Ureter (tissue), 1 donor: ENCODE measurements at regions not wholly inside any gene's neighbourhood (a gene's known extent, or its start where the extent isn't known, plus 50 kb on each side); places are given as distances from the start of the nearest gene placed in this dataset.
A peak's percentile ranks its signal among the peaks of the same experiment; 100 is the strongest.
"Not testable (repeated sequence)": the region's sequence is repeated elsewhere in the genome, so short reads cannot be mapped to it uniquely, and the experiment has no call there.

Source experiments
- DNase-seq: peaks from one replicate; pipeline ENCODE4 v3.0.0-alpha.2; 2020; ENCODE audit warnings: low spot score
- donor health status: DM: yes; HTN: yes; CAD: no.

- DNase-seq = no peak
These were observed 180.6 kb downstream of the MREG start for GRCh38 chr2:215832791-215833190.

GRCh38 chr2:215831296-215831913 lies 181.9 kb downstream of the MREG start:
- no peak for DNase-seq

- no peak for DNase-seq
These were observed 183.0 kb downstream of the MREG start for GRCh38 chr2:215830304-215830703.

GRCh38 chr2:215829261-215829660 lies 184.1 kb downstream of the MREG start:
- no peak for DNase-seq

- peak; percentile 70 for DNase-seq
These were observed 184.7 kb downstream of the MREG start for GRCh38 chr2:215828528-215829184.

- DNase-seq = no peak
These were observed 186.4 kb downstream of the MREG start for GRCh38 chr2:215826838-215827441.

GRCh38 chr2:215826376-215826775 lies 187.0 kb downstream of the MREG start:
- no peak for DNase-seq

GRCh38 chr2:215825707-215826106 lies 187.6 kb downstream of the MREG start:
- no peak for DNase-seq

- DNase-seq = not testable (repeated sequence)
These were observed 192.1 kb downstream of the MREG start for GRCh38 chr2:215821298-215821697.

GRCh38 chr2:215819713-215820112 lies 193.6 kb downstream of the MREG start:
- DNase-seq = not testable (repeated sequence)

GRCh38 chr2:215817046-215817445 lies 196.3 kb downstream of the MREG start:
- no peak for DNase-seq

GRCh38 chr2:215816424-215816823 lies 196.9 kb downstream of the MREG start:
- no peak for DNase-seq

- no peak for DNase-seq
These were observed 197.4 kb downstream of the MREG start for GRCh38 chr2:215815960-215816359.

- DNase-seq = no peak
These were observed 200.4 kb downstream of the MREG start for GRCh38 chr2:215812966-215813365.

GRCh38 chr2:215811409-215812345 lies 201.7 kb downstream of the MREG start:
- no peak for DNase-seq

- no peak for DNase-seq
These were observed 202.3 kb downstream of the MREG start for GRCh38 chr2:215811003-215811402.

- DNase-seq = no peak
These were observed 204.4 kb downstream of the MREG start for GRCh38 chr2:215808996-215809395.

- no peak for DNase-seq
These were observed 205.2 kb downstream of the MREG start for GRCh38 chr2:215808194-215808593.

GRCh38 chr2:215805493-215805892 lies 207.9 kb downstream of the MREG start:
- DNase-seq = no peak

GRCh38 chr2:215803150-215803549 lies 210.2 kb downstream of the MREG start:
- no peak for DNase-seq

- DNase-seq = no peak
These were observed 214.2 kb downstream of the MREG start for GRCh38 chr2:215799194-215799593.

GRCh38 chr2:215797676-215798075 lies 215.7 kb downstream of the MREG start:
- DNase-seq = no peak
